HG03175 (cell line): ENCODE measurements at regions not wholly inside any gene's neighbourhood (a gene's known extent, or its start where the extent isn't known, plus 50 kb on each side); places are given as distances from the start of the nearest gene placed in this dataset.
"Not testable (repeated sequence)": the region's sequence is repeated elsewhere in the genome, so short reads cannot be mapped to it uniquely, and the experiment has no call there.

ENCODE experiments used
- ATAC-seq: cut with Tn5 transposase; IDR thresholded peaks from one replicate; pipeline ENCODE4 v1.9.1; 2021; ENCODE audit warnings: mild to moderate bottlenecking, moderate library complexity; ENCODE audit not compliant: unreplicated experiment

GRCh38 chr6:114862064-114862463, 519.2 kb upstream of the HS3ST5 start:
- ATAC-seq: no peak

DNA sequence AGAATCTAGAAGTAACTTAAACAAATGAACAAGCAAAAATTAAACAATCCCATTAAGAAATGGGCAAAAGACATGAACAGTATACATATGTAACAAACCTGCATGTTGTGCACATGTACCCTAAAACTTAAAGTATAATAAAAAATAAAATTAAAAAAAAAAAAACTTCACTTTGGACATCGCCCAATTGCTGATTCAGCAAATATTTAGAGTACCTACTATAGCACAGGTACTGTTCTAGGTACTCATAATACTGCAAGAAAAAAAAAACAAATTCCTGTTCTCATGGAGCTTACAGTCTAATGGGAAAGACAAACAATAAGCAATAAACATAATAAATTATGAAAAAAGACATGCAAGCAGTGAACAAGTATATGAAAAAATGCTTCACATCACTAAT, 501.5 kb upstream of the HS3ST5 start:
- no peak for ATAC-seq

GRCh38 chr6:114839019-114839418, 496.2 kb upstream of the HS3ST5 start:
- no peak for ATAC-seq

DNA sequence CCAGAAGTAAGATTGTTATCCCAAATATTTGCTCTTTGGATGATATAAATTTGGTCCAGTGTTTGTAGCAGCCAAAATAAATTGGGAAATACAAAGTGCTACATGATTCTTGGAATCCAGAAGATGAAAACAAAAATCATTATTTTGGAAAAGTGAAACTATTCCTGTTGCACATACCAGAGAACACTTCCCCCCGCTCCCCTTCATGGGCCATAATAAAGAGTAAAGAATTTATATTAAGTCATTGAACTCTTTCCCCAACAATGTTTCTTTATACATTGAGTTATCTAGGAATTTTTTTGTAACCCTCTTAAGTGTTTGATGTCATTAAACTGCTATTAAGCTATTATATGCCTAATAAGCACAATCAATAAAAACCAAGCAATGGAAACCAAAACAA, 490.4 kb upstream of the HS3ST5 start:
- ATAC-seq: no peak

GRCh38 chr6:114830515-114830914, 487.7 kb upstream of the HS3ST5 start:
- no peak for ATAC-seq

GRCh38 chr6:114827135-114827534, 484.3 kb upstream of the HS3ST5 start:
- no peak for ATAC-seq

DNA sequence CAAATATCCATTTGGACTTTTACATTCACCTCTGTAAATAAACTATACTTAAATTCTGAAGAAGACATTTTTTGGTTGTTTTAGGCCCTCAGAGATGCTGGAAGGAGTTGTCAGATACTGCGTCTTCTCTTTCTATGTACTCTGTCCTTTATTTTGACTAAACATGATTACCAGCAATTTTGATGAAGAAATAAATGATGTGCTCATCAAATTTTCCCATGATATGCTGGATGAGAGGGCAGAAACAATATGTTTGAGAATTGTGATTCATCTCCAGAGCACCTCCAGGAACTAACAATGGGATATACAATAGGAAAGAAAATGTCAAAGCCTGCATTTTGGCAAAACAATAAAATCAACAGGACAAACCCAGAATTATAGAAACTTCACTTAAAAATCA, 481.6 kb upstream of the HS3ST5 start:
- ATAC-seq: no peak

GRCh38 chr6:114816678-114817077, 473.9 kb upstream of the HS3ST5 start:
- ATAC-seq: no peak

DNA sequence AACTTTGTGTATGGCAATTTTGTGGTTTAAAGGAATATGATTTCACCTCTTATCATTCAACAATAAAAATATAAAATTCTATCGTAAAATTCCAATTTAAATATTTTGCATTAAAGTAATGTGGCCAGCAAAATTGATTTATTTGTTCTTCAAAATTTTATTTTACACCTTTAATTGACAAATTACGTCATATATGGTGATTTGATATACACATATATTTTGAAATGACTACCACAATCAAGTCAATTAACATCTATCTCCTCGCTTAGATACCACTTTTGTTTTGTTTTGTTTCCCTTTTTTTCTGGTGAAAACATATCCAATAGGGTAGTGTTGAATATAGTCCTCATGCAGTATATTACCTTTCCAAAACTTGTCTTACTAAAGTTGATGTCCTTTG, 467.6 kb upstream of the HS3ST5 start:
- no peak for ATAC-seq

- not testable (repeated sequence) for ATAC-seq
Measured at GRCh38 chr6:114805426-114805825, 462.6 kb upstream of the HS3ST5 start.

DNA sequence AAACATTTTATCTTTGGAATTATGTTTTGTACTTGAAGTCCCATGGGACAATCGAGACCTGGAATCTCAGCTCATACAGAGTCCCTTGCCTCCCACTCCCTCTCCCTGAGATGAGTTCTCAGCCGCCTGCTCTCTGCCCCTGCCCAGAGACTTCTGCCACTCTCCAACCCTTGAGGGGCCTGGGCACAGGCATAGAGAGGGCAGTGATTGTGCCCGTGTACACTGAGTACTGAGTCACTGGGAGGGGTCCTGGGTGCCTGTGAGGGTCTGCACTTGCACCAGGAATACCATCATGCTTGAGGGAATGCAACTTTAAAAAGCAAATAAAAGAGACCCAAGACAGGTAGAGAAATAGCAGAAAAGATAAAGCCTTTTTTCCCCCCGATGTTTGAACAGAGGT, 453.8 kb upstream of the HS3ST5 start:
- no peak for ATAC-seq

- no peak for ATAC-seq
Measured at GRCh38 chr6:114793428-114793827, 450.6 kb upstream of the HS3ST5 start.

DNA sequence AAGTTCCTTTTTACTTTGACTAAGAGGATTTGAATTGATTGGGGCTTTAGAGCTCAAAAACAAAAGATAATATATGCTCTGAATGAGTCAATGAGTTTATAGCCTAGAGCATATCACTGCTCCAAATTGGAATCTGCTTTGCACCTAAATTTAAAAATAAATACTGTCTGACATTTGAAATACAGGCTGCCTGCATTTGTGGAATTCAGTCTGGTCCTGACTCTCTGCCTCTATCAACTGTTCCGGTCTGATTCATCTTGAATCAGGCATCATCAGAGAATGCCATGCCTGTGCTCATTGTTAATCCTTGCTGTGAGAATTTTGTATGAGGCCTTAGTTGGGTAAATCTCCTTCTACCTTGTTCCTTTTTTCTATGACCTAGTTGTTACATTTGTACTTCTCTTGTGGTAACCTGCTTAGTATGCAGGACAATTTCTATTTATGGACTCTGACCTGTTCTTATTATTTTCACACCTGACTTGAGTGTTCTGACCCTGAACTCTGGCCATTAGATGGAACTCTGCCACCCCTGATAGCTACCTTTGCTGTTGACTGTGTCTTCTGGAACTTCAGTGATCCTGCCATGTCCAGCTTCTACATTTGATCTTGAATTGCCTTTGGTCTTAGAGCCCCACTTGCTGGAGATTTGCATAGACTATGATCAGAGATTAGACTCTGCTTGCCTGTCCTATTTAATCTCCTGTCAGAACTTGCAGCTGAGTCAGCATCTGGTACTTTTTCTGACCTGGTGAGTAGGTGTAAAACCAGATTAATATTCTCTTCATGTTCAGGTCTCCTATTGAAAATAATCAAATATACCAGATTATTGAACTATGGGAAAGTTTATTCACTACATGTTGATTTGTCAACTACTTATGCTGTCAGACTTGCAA, 442.7 kb upstream of the HS3ST5 start:
- no peak for ATAC-seq

DNA sequence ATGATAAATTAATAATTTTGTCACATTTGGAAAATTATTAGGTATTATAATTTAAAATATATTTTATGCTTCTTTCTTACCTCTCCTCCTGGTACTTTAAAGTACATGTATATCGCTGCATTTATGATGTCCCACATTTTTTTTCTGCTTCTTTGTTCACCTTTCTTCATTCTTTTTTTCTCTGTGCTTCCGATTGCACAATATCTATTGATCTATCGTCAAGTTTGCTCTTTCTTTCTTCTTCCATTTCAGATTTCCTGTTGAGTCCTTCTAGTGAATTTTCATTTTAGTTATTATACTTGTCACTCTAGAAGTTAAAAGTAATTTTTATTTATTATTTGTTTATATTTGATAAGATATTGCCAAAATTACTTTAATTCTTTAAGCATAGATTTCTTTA, 441.0 kb upstream of the HS3ST5 start:
- no peak for ATAC-seq

DNA sequence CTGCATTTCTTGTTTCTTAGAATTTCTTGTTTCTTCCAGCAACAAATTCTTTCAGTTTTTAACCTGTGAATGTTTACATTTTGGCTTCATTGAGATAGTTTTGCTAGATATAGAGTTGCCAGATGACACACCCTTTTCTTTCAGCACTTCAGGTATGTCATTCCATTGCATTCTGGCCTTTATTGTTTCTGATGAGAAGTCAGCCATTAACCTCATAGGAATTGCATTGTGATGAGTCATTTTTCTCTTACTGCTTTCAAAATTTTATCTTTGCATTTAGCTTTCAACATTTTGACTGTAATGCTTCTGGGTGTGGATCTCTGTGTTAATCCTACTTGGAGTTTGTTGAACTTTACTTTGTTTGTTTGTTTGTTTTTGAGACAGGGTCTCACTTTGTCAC, 440.3 kb upstream of the HS3ST5 start:
- no peak for ATAC-seq

DNA sequence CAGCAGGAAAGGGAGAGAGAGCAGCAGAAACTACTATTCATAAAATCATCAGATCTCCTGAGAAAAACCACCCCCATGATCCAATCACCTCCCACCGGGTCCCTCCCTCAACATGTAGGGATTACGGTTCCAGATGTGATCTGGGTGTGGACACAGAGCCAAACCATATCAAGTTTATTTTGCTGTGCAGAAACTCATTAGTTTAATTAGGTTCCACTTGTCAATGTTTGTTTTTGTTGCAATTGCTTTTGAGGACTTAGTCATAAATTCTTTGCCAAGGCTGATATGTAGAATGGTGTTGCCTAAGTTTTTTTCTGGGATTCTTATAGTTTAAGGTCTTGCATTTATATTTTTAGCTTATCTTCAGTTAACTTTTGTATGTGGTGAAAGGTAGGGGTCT, 422.0 kb upstream of the HS3ST5 start:
- ATAC-seq: no peak

DNA sequence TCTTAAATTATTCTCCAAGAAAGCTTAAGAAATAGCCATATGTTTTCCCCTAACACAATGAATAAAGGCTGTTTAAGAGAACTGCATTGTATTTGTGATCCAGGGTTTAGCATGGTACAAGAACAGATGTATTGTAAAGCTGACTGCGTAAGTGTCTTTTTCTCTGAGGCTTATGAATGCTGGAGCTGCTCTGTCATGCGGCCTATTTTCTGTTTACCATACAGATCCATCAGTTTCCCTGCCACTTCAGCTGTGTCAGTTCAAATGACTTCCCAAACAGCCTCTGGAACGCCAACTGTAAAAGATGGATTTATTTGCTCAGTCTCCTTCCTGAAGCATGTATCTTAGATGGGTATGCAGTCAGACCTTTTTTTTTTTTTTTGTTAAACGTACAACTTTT, 419.3 kb upstream of the HS3ST5 start:
- ATAC-seq: no peak

GRCh38 chr6:114747995-114748625, 405.3 kb upstream of the HS3ST5 start:
- peak; percentile 68 for ATAC-seq

GRCh38 chr6:114740547-114740946, 397.7 kb upstream of the HS3ST5 start:
- no peak for ATAC-seq

DNA sequence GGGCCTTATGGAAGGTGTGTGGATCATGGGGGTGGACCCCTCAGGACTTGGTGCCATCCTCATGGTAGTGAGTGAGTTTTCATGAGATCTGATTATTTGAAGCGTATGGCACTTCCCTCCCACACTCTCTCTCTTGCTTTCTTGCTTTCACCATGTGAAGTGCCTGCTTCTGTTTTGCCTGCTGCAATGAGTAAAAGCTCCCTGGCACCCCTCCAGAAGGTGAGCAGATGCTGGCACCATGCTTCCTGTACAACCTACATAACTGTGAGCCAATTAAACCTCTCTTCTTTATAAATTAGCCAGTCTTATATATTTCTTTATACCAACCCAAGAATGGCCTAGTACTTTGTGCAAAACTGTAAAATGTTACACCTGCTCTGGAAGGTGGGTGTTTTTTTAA, 396.8 kb upstream of the HS3ST5 start:
- ATAC-seq: no peak

DNA sequence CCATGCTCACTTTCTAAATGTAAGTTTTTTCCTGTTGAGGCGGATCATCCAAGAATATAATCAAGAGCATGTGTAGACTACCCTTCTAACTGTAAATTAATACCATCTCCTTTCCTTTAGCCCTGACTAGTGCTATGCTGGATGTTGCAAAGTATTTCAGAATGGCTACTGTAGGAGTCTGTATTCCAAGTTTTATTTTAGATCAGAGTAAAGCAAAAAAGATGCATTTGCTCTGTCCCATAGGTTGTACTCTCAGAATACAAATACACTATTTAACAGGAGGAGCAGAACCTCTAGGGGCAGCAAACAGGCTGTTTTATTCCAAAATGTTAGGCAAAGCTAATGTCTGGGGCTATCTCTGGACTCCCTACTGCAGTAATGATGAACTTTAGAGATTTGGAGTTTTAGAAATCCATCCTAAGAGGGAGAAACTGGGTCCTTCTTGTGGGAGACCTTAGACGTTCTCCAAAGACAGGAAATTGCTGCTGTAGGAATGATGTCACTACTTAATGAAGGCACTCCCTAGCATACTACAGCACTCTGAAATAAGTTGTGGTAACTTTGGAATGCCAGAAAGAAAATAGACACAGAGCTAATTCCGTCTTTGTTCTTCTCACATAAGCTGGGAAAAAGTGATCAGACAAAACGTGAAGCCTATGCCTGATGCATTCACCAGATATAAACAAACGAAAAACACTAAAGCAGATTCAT, 392.4 kb upstream of the HS3ST5 start:
- no peak for ATAC-seq

GRCh38 chr6:114733596-114733995, 390.8 kb upstream of the HS3ST5 start:
- no peak for ATAC-seq
